PC-9 (cell line): ENCODE measurements at regions not wholly inside any gene's neighbourhood (a gene's known extent, or its start where the extent isn't known, plus 50 kb on each side); places are given as distances from the start of the nearest gene placed in this dataset.

Source experiments
- BruUV-seq: library from RNA; stranded (reverse); fragments of 400-500 nt; replicated peaks from 2 replicates; lab custom pipeline; 2021; lab: Mats Ljungman, UMichigan
- CTCF ChIA-PET: fragments of 300-600 bp; sonication (Branson Sonifier 250); formaldehyde crosslinking; loops from one replicate; lab custom pipeline; 2022; ENCODE audit warnings: antibody characterized with exemption; lab: Charles Lee
- POLR2A ChIA-PET: fragments of 300-600 bp; sonication (Branson Sonifier 250); formaldehyde crosslinking; loops from one replicate; lab custom pipeline; 2022; ENCODE audit warnings: antibody characterized with exemption; ENCODE audit not compliant: unreplicated experiment; lab: Charles Lee
- DNase-seq, 2 experiments: peaks; one replicate each; pipeline versions ENCODE4 v3.0.0 to v3.0.0-alpha.2; 2015 to 2022; ENCODE audit warnings: mixed read lengths in 1 of 2
- H2AFZ ChIP-seq: fragments of 200-600 bp; sonication (generic); 2 replicates; pipeline ENCODE4 v1.8.1; 2017; ENCODE audit warnings: antibody characterized with exemption
- H3F3A ChIP-seq: fragments of 200-600 bp; sonication (generic); 2 replicates; pipeline ENCODE4 v1.8.1; 2017; ENCODE audit warnings: antibody characterized with exemption, mild to moderate bottlenecking, low read depth; ENCODE audit not compliant: insufficient read depth
- H3K27ac ChIP-seq: fragments of 200-600 bp; sonication (generic); 2 replicates; pipeline ENCODE4 v1.6.1; 2016; ENCODE audit warnings: mixed run types
- H3K27me3 ChIP-seq: fragments of 200-600 bp; sonication (generic); 2 replicates; pipeline ENCODE4 v1.6.1; 2016; ENCODE audit warnings: low read depth, mixed run types; ENCODE audit not compliant: insufficient read depth
- H3K36me3 ChIP-seq: fragments of 200-600 bp; sonication (generic); 2 replicates; pipeline ENCODE4 v1.6.1; 2016; ENCODE audit warnings: low read depth, mixed run types
- H3K4me1 ChIP-seq: fragments of 200-600 bp; sonication (generic); replicated peaks from 2 replicates; pipeline ENCODE4 v1.6.1; 2016; ENCODE audit warnings: mixed run types; ENCODE audit not compliant: insufficient read depth
- H3K4me2 ChIP-seq: fragments of 200-600 bp; sonication (generic); 2 replicates; pipeline ENCODE4 v1.6.1; 2017; ENCODE audit warnings: mixed run types
- H3K4me3 ChIP-seq: fragments of 200-600 bp; sonication (generic); 2 replicates; pipeline ENCODE4 v1.6.1; 2016; ENCODE audit warnings: mixed run types
- H3K79me2 ChIP-seq: fragments of 200-600 bp; sonication (generic); 2 replicates; pipeline ENCODE4 v1.6.1; 2017; ENCODE audit warnings: low read depth, mixed run types
- H3K9me2 ChIP-seq: fragments of 200-600 bp; sonication (generic); 2 replicates; pipeline ENCODE4 v1.8.1; 2017; ENCODE audit warnings: mild to moderate bottlenecking; ENCODE audit not compliant: insufficient read depth
- H3K9me3 ChIP-seq: fragments of 200-600 bp; sonication (generic); 2 replicates; pipeline ENCODE4 v1.8.1; 2016; ENCODE audit warnings: low read depth; ENCODE audit not compliant: insufficient read depth
- H4K20me1 ChIP-seq: fragments of 200-600 bp; sonication (generic); 2 replicates; pipeline ENCODE4 v1.8.1; 2017; ENCODE audit not compliant: insufficient read depth
- EZH2 ChIP-seq: fragments of 200-600 bp; sonication (generic); IDR thresholded peaks from 2 replicates; pipeline ENCODE4 v1.8.0; 2017; ENCODE audit warnings: antibody characterized with exemption, low read depth
- intact Hi-C: fragments of 100-400 bp; cut with micrococcal nuclease; formaldehyde crosslinking; loops from one replicate; pipeline ENCODE4 v1.10.0; 2022; ENCODE audit not compliant: unreplicated experiment
- TF ChIP-seq, protein P1 (sequence below): fragments of 200-600 bp; sonication (generic); conservative IDR thresholded peaks from 2 replicates; pipeline ENCODE4 v1.6.1; 2017; ENCODE audit warnings: mixed run types, antibody characterized with exemption, mild to moderate bottlenecking, moderate library complexity

DNA sequence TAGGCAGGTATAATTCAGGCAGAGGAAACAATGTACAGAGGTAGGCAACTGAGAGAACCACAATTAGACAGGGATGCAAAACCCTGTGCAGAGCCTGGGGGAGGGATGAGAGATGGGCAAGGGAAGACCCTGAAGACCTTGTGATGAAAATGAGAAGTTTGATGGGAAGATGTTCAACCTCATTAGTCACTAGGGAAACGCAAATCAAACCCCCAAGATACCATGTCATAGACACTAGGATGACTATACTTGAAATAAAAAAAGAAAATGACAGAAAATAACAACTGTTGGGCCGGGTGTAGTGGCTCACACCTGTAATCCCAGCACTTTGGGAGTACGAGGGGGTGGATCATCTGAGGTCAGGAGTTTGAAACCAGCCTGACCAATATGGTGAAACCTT is 813.1 kb downstream of the CDH11 start:
- DNase-seq = no peak
- no peaks in the 10 kb centered on the region for H3K9me2 ChIP-seq
- H3K9me3 ChIP-seq = no peaks in the 10 kb centered on the region
- no peak overlapping the region for H3K4me2 ChIP-seq
- TF ChIP-seq, protein P1, sequence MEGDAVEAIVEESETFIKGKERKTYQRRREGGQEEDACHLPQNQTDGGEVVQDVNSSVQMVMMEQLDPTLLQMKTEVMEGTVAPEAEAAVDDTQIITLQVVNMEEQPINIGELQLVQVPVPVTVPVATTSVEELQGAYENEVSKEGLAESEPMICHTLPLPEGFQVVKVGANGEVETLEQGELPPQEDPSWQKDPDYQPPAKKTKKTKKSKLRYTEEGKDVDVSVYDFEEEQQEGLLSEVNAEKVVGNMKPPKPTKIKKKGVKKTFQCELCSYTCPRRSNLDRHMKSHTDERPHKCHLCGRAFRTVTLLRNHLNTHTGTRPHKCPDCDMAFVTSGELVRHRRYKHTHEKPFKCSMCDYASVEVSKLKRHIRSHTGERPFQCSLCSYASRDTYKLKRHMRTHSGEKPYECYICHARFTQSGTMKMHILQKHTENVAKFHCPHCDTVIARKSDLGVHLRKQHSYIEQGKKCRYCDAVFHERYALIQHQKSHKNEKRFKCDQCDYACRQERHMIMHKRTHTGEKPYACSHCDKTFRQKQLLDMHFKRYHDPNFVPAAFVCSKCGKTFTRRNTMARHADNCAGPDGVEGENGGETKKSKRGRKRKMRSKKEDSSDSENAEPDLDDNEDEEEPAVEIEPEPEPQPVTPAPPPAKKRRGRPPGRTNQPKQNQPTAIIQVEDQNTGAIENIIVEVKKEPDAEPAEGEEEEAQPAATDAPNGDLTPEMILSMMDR = no peak
- no peak for TF ChIP-seq EZH2
- no TSS peak for BruUV-seq
- H4K20me1 ChIP-seq = no peaks in the 10 kb centered on the region
- H3K4me3 ChIP-seq = no peak overlapping the region
- H3K36me3 ChIP-seq = no peaks in the 10 kb centered on the region
- H2AFZ ChIP-seq = no peak overlapping the region
- no peaks in the 10 kb centered on the region for H3K79me2 ChIP-seq
- H3F3A ChIP-seq = no peaks in the 10 kb centered on the region
- intact Hi-C loops = no loop called here
- no peaks in the 10 kb centered on the region for H3K27me3 ChIP-seq
- no peaks in the 10 kb centered on the region for H3K4me1 ChIP-seq
- ChIA-PET CTCF (no interaction called here), POLR2A (no interaction called here)
- no peak overlapping the region for H3K27ac ChIP-seq

DNA sequence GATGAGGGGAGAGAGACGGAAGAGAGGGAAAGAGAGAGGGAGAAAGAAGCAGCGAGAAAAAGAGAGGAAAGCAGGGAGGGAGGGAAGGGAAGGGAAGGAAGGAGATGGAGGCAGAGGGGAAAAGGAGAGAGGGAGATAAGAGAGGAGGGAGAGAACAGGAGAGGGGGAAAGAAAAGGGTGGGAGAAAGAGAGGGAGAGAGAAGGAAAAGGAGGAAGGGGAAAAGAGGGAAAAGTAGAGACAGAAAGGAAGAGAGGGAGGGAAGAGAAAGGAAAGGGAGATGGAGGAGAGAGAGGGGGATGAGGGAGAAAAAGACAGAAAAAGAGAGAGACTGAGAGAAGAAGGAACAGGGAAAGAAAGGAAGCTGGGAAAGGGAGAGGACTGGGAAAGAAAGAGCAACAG is 814.4 kb downstream of the CDH11 start:
- Histone ChIP-seq H3K4me2 (no peak overlapping the region), H3K27ac (no peak overlapping the region), H3F3A (no peaks in the 10 kb centered on the region), H3K9me3 (no peaks in the 10 kb centered on the region), H3K4me1 (no peaks in the 10 kb centered on the region), H3K79me2 (no peaks in the 10 kb centered on the region), H3K4me3 (no peak overlapping the region), H2AFZ (no peak overlapping the region), H4K20me1 (no peaks in the 10 kb centered on the region), H3K9me2 (no peaks in the 10 kb centered on the region), H3K27me3 (no peaks in the 10 kb centered on the region), H3K36me3 (no peaks in the 10 kb centered on the region)
- ChIA-PET CTCF (no interaction called here), POLR2A (no interaction called here)
- no TSS peak for BruUV-seq
- TF ChIP-seq, protein P1 = no peak
- no peak for TF ChIP-seq EZH2
- intact Hi-C loops = no loop called here
- no peak for DNase-seq

DNA sequence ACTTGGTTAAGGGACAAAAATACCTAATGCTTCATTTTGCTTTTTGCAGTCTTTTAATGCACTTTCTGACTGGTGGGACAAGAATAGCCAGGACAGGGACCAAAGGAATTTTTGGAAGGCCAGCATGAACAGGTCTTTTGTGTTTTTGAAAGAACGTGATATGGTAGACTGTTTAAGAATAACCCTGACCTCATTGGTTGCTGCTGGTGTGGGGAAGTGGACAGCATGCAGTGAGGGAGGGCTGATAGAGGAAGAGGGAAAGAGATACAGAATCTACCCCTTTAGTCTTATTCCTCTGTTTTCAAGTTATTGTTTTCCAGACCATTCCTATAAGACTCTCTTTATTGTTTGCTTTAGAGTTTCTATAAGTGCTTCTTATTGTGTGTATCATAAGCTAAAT is 816.2 kb downstream of the CDH11 start:
- Histone ChIP-seq H3F3A (no peaks in the 10 kb centered on the region), H3K36me3 (no peaks in the 10 kb centered on the region), H3K79me2 (no peaks in the 10 kb centered on the region), H3K4me3 (no peak overlapping the region), H2AFZ (no peak overlapping the region), H3K9me2 (no peaks in the 10 kb centered on the region), H3K4me2 (no peak overlapping the region), H3K4me1 (no peaks in the 10 kb centered on the region), H3K9me3 (no peaks in the 10 kb centered on the region), H3K27ac (no peak overlapping the region), H3K27me3 (no peaks in the 10 kb centered on the region), H4K20me1 (no peaks in the 10 kb centered on the region)
- CTCF ChIA-PET = no interaction called here
- intact Hi-C loops = no loop called here
- no peak for DNase-seq
- TF ChIP-seq EZH2 = no peak
- TF ChIP-seq, protein P1 = no peak
- BruUV-seq = no TSS peak
- POLR2A ChIA-PET = no interaction called here
